H9 (cell line): ENCODE measurements at regions not wholly inside any gene's neighbourhood (a gene's known extent, or its start where the extent isn't known, plus 50 kb on each side); places are given as distances from the start of the nearest gene placed in this dataset.

Experiments used
- DNase-seq: peaks from one replicate; pipeline ENCODE4 v3.0.0-alpha.2; 2017
- H2AFZ ChIP-seq: one replicate; pipeline ENCODE4 v1.6.1; 2013; ENCODE audit warnings: mild to moderate bottlenecking, low read length, control low read depth, moderate library complexity
- H2AK5ac ChIP-seq: 2 replicates; pipeline ENCODE4 v1.6.1; 2013; ENCODE audit warnings: low read length, control low read depth, mixed read lengths; ENCODE audit not compliant: insufficient read length
- H2BK120ac ChIP-seq: one replicate; pipeline ENCODE4 v1.6.1; 2013; ENCODE audit warnings: low read depth, mild to moderate bottlenecking, low read length, control low read depth, inconsistent platforms; ENCODE audit not compliant: poor library complexity, severe bottlenecking
- H2BK12ac ChIP-seq: 2 replicates; pipeline ENCODE4 v1.6.1; 2013; ENCODE audit warnings: low read length, control low read depth, mixed read lengths, low read depth; ENCODE audit not compliant: insufficient read length
- H2BK15ac ChIP-seq: 2 replicates; pipeline ENCODE4 v1.6.1; 2013; ENCODE audit warnings: low read depth, low read length, control low read depth
- H2BK20ac ChIP-seq: one replicate; pipeline ENCODE4 v1.6.1; 2013; ENCODE audit warnings: low read depth, mild to moderate bottlenecking, low read length, control low read depth, inconsistent platforms; ENCODE audit not compliant: poor library complexity, severe bottlenecking
- H2BK5ac ChIP-seq: 2 replicates; pipeline ENCODE4 v1.6.1; 2013; ENCODE audit warnings: low read length, control low read depth, mixed read lengths; ENCODE audit not compliant: insufficient read length
- H3K14ac ChIP-seq: 2 replicates; pipeline ENCODE4 v1.6.1; 2013; ENCODE audit warnings: low read length, control low read depth; ENCODE audit not compliant: insufficient read depth
- H3K18ac ChIP-seq: 2 replicates; pipeline ENCODE4 v1.6.1; 2013; ENCODE audit warnings: low read depth, mild to moderate bottlenecking, mixed read lengths, low read length, control low read depth; ENCODE audit not compliant: insufficient read length
- H3K23ac ChIP-seq: 2 replicates; pipeline ENCODE4 v1.6.1; 2013; ENCODE audit warnings: low read length, control low read depth, mixed read lengths, low read depth; ENCODE audit not compliant: insufficient read length
- H3K23me2 ChIP-seq: 2 replicates; pipeline ENCODE4 v1.6.1; 2013; ENCODE audit warnings: low read depth, mild to moderate bottlenecking, mixed read lengths, low read length, control low read depth; ENCODE audit not compliant: insufficient read length, poor library complexity, severe bottlenecking
- H3K27ac ChIP-seq: 2 replicates; pipeline ENCODE4 v1.5.1; 2013; ENCODE audit warnings: low read length, control low read depth, mixed read lengths, low read depth; ENCODE audit not compliant: insufficient read length
- H3K27me3 ChIP-seq: 2 replicates; pipeline ENCODE4 v1.6.1; 2013; ENCODE audit warnings: low read length, control low read depth, inconsistent platforms; ENCODE audit not compliant: insufficient read depth
- H3K4ac ChIP-seq: 2 replicates; pipeline ENCODE4 v1.6.1; 2013; ENCODE audit warnings: low read depth, mild to moderate bottlenecking, control low read depth, inconsistent platforms, low read length, moderate library complexity
- H3K4me1 ChIP-seq: 2 replicates; pipeline ENCODE4 v1.6.1; 2013; ENCODE audit warnings: low read length, control low read depth, inconsistent platforms; ENCODE audit not compliant: insufficient read depth
- H3K4me2 ChIP-seq: 2 replicates; pipeline ENCODE4 v1.6.1; 2013; ENCODE audit warnings: low read length, control low read depth, mixed read lengths; ENCODE audit not compliant: insufficient read length, insufficient read depth
- H3K56ac ChIP-seq: 2 replicates; pipeline ENCODE4 v1.6.1; 2013; ENCODE audit warnings: low read depth, mild to moderate bottlenecking, mixed read lengths, low read length, control low read depth; ENCODE audit not compliant: insufficient read length
- H3K79me1 ChIP-seq: 2 replicates; pipeline ENCODE4 v1.6.1; 2013; ENCODE audit warnings: low read depth, mild to moderate bottlenecking, moderate library complexity, low read length, control low read depth, inconsistent platforms; ENCODE audit not compliant: insufficient read depth, poor library complexity, severe bottlenecking
- H3K79me2 ChIP-seq: 2 replicates; pipeline ENCODE4 v1.6.1; 2013; ENCODE audit warnings: low read length, control low read depth, inconsistent platforms; ENCODE audit not compliant: insufficient read depth
- H3K9ac ChIP-seq: 2 replicates; pipeline ENCODE4 v1.6.1; 2013; ENCODE audit warnings: low read length, control low read depth, mixed read lengths; ENCODE audit not compliant: insufficient read length; ENCODE audit errors: extremely low read depth
- H3K9me3 ChIP-seq: one replicate; pipeline ENCODE4 v1.6.1; 2013; ENCODE audit warnings: low read depth, low read length, inconsistent platforms; ENCODE audit not compliant: control insufficient read depth
- H3T11ph ChIP-seq: one replicate; pipeline ENCODE4 v1.6.1; 2013; ENCODE audit warnings: mild to moderate bottlenecking, low read length, control low read depth, inconsistent platforms
- H4K20me1 ChIP-seq: one replicate; pipeline ENCODE4 v1.6.1; 2013; ENCODE audit not compliant: control insufficient read depth, insufficient read length, insufficient read depth
- H4K5ac ChIP-seq: 2 replicates; pipeline ENCODE4 v1.6.1; 2013; ENCODE audit warnings: low read depth, mild to moderate bottlenecking, mixed read lengths, low read length, control low read depth; ENCODE audit not compliant: insufficient read length
- H4K8ac ChIP-seq: replicated peaks from 2 replicates; pipeline ENCODE4 v1.6.1; 2013; ENCODE audit warnings: low read length, control low read depth, mixed read lengths, low read depth; ENCODE audit not compliant: insufficient read length
- H4K91ac ChIP-seq: 2 replicates; pipeline ENCODE4 v1.6.1; 2013; ENCODE audit warnings: low read depth, mild to moderate bottlenecking, moderate library complexity, mixed read lengths, low read length, control low read depth; ENCODE audit not compliant: insufficient read length
- H3K27ac Mint-ChIP-seq, 3 experiments: 2 replicates in 2 of 3; 3 replicates in 1 of 3; pipeline ENCODE4 v1.8.0; 2020 to 2021; ENCODE audit warnings: mixed read lengths in 3 of 3, mild to moderate bottlenecking in 1 of 3, moderate library complexity in 1 of 3
- H3K27me3 Mint-ChIP-seq: 2 replicates; pipeline ENCODE4 v1.8.0; 2021; ENCODE audit warnings: low read depth, mild to moderate bottlenecking, moderate library complexity, mixed read lengths
- H3K36me3 Mint-ChIP-seq, 3 experiments: 2 replicates in 2 of 3; 3 replicates in 1 of 3; pipeline ENCODE4 v1.8.0; 2020 to 2021; ENCODE audit warnings: low read depth in 3 of 3, mixed read lengths in 3 of 3; ENCODE audit not compliant: insufficient read depth in 1 of 3
- H3K4me1 Mint-ChIP-seq, 2 experiments: 2 replicates each; pipeline ENCODE4 v1.8.0; 2020; ENCODE audit warnings: mixed read lengths in 2 of 2
- H3K4me3 Mint-ChIP-seq, 2 experiments: 2 replicates in 1 of 2; 3 replicates in 1 of 2; pipeline ENCODE4 v1.8.0; 2020 to 2021; ENCODE audit warnings: mild to moderate bottlenecking in 2 of 2, mixed read lengths in 2 of 2, moderate library complexity in 1 of 2
- H3K9me3 Mint-ChIP-seq, 2 experiments: 2 replicates in 1 of 2; 3 replicates in 1 of 2; pipeline ENCODE4 v1.8.0; 2020; ENCODE audit warnings: mild to moderate bottlenecking in 2 of 2, mixed read lengths in 2 of 2, moderate library complexity in 1 of 2
- CTCF ChIP-seq: fragments of 200-600 bp; sonication (generic); conservative IDR thresholded peaks from 3 replicates; pipeline ENCODE4 v1.8.0; 2021; ENCODE audit warnings: antibody characterized with exemption, mild to moderate bottlenecking
- WGBS: extraction: QIAGEN DNeasy Blood & Tissue Kit; methylation state at CpG from one replicate; pipeline ENCODE4 v1.1.7; 2013; ENCODE audit warnings: missing lambda C conversion rate, low lambda C conversion rate, mixed read lengths; ENCODE audit not compliant: insufficient read length; ENCODE audit errors: extremely low coverage; 5-methylcytosine and 5-hydroxymethylcytosine counted together

- no peaks in the 10 kb centered on the region for H3K27me3 Mint-ChIP-seq
- no peaks in the 10 kb centered on the region for H3K79me1 ChIP-seq
- H3K27ac ChIP-seq, result no peak overlapping the region
- H3K9me3 Mint-ChIP-seq, result peaks cover 3 to 4% of the 10 kb centered on the region in 2 experiments
- H4K8ac ChIP-seq, result no peak overlapping the region
- TF ChIP-seq CTCF, result no peak
- no peaks in the 10 kb centered on the region for H3K9me3 ChIP-seq
- no peaks in the 10 kb centered on the region; the same call in 1 of the 2 replicates for H3K79me2 ChIP-seq
- no peak overlapping the region for H3K23ac ChIP-seq
- no peak overlapping the region for H2AK5ac ChIP-seq
- H3K18ac ChIP-seq, result no peak overlapping the region
- no peaks in the 10 kb centered on the region for H4K20me1 ChIP-seq
- H4K5ac ChIP-seq, result no peak overlapping the region
- no peak overlapping the region for H2BK15ac ChIP-seq
- H3K9ac ChIP-seq, result no peak overlapping the region
- H3K56ac ChIP-seq, result no peak overlapping the region
- H3K4me1 ChIP-seq, result no peaks in the 10 kb centered on the region
- H3K14ac ChIP-seq, result no peak overlapping the region
- no peak overlapping the region for H4K91ac ChIP-seq
- no peak overlapping the region for H2BK12ac ChIP-seq
- no peaks in the 10 kb centered on the region for H3K23me2 ChIP-seq
- no peak overlapping the region for H2BK5ac ChIP-seq
- H2BK120ac ChIP-seq, result no peak overlapping the region
- H3K36me3 Mint-ChIP-seq, result no peaks in the 10 kb centered on the region
- no peak overlapping the region for H3K4me2 ChIP-seq
- no peak overlapping the region for H3K27ac Mint-ChIP-seq
- no peaks in the 10 kb centered on the region for H3K27me3 ChIP-seq
- no peak overlapping the region for H3K4me3 Mint-ChIP-seq
- WGBS, result no CpG with 5 or more reads among the region's 17 CpGs
- peaks cover 2 to 7% of the 10 kb centered on the region in 2 experiments; a peak in 2 of 4 replicates for H3K4me1 Mint-ChIP-seq
- no peak overlapping the region for H2BK20ac ChIP-seq
- no peak overlapping the region for H3T11ph ChIP-seq
- H2AFZ ChIP-seq, result no peak overlapping the region
- H3K4ac ChIP-seq, result no peak overlapping the region
- DNase-seq, result peak; percentile 7
Measured at GRCh38 chr15:31503758-31504461, 177.3 kb downstream of the KLF13 start.
